ENCODE measurements at regions not wholly inside any gene's neighbourhood (a gene's known extent, or its start where the extent isn't known, plus 50 kb on each side); places are given as distances from the start of the nearest gene placed in this dataset.

GRCh38 chr5:152106571-152106970 lies 181.9 kb upstream of the GLRA1 start:
- TF ChIP-seq ZNF776 (tag by site-specific recombination; IDR thresholded peaks at IDR 0.05; ENCODE audit: borderline replicate concordance), result no peak
- no peak for TF ChIP-seq SALL2 (tag by site-specific recombination; IDR thresholded peaks at IDR 0.05; ENCODE audit: borderline replicate concordance)
- TF ChIP-seq CTCF (tag by site-specific recombination; IDR thresholded peaks at IDR 0.05), result no peak
- no peak for TF ChIP-seq ZNF24 (tag by site-specific recombination; IDR thresholded peaks at IDR 0.05)
- TF ChIP-seq PBX3 (CRISPR knock-in tag; IDR thresholded peaks at IDR 0.05), result no peak
